ENCODE measurements at regions not wholly inside any gene's neighbourhood (a gene's known extent, or its start where the extent isn't known, plus 50 kb on each side); places are given as distances from the start of the nearest gene placed in this dataset.

DNA sequence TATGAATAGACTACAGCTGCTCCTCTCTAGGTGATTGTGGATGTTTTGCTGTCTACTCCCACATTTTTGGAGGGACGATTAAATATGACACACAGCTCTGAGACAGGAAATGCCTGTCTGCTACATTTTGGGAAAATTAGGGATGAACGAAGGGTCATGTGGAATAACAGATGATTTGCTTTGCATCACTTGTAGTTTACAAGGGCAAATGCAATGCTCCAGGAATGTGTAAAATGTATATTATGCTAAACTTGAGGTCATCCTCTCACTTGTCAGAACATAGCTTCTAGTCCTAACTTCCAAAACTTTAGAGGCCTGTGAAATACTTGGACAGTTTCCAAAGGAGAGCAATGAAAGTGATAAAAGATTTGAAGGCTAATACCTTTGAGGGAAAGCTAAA is 284.2 kb upstream of the DACH1 start:
- Histone ChIP-seq H3K36me3 (no peaks in the 10 kb centered on the region), H3K4me1 (ENCODE audit: control insufficient read depth in 1 of 2, low read depth in 2 of 2) (no peaks in the 10 kb centered on the region), H3K27me3 (replicated peaks; ENCODE audit: insufficient read depth) (no peaks in the 10 kb centered on the region), H3K4me3 (no peak overlapping the region), H3K27ac (no peak overlapping the region), H3K9me3 (no peaks in the 10 kb centered on the region)
- no peak for ATAC-seq (ENCODE audit: insufficient number of reproducible peaks, low FRiP score, low read depth)
- TF ChIP-seq, protein P1, sequence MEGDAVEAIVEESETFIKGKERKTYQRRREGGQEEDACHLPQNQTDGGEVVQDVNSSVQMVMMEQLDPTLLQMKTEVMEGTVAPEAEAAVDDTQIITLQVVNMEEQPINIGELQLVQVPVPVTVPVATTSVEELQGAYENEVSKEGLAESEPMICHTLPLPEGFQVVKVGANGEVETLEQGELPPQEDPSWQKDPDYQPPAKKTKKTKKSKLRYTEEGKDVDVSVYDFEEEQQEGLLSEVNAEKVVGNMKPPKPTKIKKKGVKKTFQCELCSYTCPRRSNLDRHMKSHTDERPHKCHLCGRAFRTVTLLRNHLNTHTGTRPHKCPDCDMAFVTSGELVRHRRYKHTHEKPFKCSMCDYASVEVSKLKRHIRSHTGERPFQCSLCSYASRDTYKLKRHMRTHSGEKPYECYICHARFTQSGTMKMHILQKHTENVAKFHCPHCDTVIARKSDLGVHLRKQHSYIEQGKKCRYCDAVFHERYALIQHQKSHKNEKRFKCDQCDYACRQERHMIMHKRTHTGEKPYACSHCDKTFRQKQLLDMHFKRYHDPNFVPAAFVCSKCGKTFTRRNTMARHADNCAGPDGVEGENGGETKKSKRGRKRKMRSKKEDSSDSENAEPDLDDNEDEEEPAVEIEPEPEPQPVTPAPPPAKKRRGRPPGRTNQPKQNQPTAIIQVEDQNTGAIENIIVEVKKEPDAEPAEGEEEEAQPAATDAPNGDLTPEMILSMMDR (IDR thresholded peaks at IDR 0.05): no peak
- no peak for DNase-seq (ENCODE audit: low spot score)

DNA sequence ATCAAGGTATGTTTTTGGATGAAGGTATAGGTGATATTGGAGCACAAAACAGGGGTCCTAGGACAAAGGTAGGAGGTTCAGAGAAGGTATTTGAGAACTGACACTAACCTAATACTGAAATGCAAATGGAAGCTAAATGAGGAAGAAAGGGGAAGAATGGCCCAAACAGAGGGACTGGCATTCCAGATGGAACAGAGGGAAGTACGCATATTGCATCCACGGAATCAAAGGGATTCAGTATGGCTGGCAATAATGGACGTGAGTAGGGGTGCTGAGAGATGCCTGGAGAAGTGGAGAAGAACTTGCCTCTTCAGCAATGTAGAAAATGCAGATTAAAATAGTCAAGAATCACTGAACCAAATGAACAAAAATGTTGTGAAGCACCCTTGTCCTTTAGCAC is 283.5 kb upstream of the DACH1 start:
- no peak for DNase-seq (ENCODE audit: low spot score)

DNA sequence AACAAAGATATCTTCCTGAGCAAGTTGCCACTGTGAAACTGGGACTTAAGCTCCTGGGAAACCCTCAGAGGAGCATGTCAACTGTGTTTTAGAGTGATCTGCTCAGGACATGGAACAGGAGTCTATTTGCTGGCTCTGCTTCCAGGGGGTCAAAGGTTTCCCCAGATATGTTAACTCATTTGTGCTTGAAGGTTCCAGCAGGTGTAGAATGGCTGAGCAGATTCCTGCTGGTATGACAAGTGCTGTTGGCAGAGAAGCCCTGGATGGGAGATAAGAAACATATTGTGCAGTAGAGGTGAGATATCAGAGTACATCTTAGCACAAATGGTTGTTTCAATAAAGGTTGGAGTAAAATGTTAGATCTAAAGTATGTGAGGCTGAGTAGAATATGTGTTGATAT is 282.7 kb upstream of the DACH1 start:
- H3K4me1 ChIP-seq (ENCODE audit: control insufficient read depth in 1 of 2, low read depth in 2 of 2): no peaks in the 10 kb centered on the region
- DNase-seq (ENCODE audit: low spot score) (no peak), ATAC-seq (ENCODE audit: insufficient number of reproducible peaks, low FRiP score, low read depth) (no peak)
- H3K4me3 ChIP-seq: no peak overlapping the region
- no peaks in the 10 kb centered on the region for H3K27me3 ChIP-seq (replicated peaks; ENCODE audit: insufficient read depth)
- H3K27ac ChIP-seq: no peak overlapping the region
- no peaks in the 10 kb centered on the region for H3K36me3 ChIP-seq
- H3K9me3 ChIP-seq: no peaks in the 10 kb centered on the region
- TF ChIP-seq, protein P1 (IDR thresholded peaks at IDR 0.05): no peak

More for the DNA sequence above, 283.5 kb upstream of the DACH1 start:
- Histone ChIP-seq H3K4me1 (ENCODE audit: control insufficient read depth in 1 of 2, low read depth in 2 of 2) (no peaks in the 10 kb centered on the region), H3K36me3 (no peaks in the 10 kb centered on the region), H3K9me3 (no peaks in the 10 kb centered on the region), H3K4me3 (no peak overlapping the region), H3K27ac (no peak overlapping the region), H3K27me3 (replicated peaks; ENCODE audit: insufficient read depth) (no peaks in the 10 kb centered on the region)
- ATAC-seq (ENCODE audit: insufficient number of reproducible peaks, low FRiP score, low read depth): no peak
- TF ChIP-seq, protein P1 (IDR thresholded peaks at IDR 0.05): no peak

DNA sequence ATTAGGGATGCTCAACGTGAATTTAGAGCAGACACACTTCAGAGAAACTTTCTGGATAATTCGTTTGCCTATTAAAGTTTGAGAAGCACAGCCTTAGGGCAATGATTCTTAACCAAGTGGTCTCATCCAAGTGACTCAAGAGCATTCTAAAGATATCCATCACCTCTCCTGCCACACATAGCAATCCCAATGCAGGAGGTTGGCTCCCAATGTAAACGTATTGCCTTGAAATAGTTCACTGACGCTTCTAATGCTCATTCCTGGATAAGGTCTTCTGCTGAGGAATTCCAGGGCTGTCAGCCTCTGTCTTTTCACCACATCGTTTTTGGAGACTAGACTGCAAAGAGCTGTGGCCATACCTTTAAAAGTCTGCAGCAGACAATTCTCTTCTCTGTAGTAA is 279.8 kb upstream of the DACH1 start:
- no peaks in the 10 kb centered on the region for H3K4me1 ChIP-seq (ENCODE audit: control insufficient read depth in 1 of 2, low read depth in 2 of 2)
- H3K27me3 ChIP-seq (replicated peaks; ENCODE audit: insufficient read depth): no peaks in the 10 kb centered on the region
- TF ChIP-seq, protein P1 (IDR thresholded peaks at IDR 0.05): no peak
- ATAC-seq (ENCODE audit: insufficient number of reproducible peaks, low FRiP score, low read depth): no peak
- H3K9me3 ChIP-seq: no peaks in the 10 kb centered on the region
- DNase-seq (ENCODE audit: low spot score): no peak
- H3K4me3 ChIP-seq: no peak overlapping the region
- no peak overlapping the region for H3K27ac ChIP-seq
- H3K36me3 ChIP-seq: no peaks in the 10 kb centered on the region

DNA sequence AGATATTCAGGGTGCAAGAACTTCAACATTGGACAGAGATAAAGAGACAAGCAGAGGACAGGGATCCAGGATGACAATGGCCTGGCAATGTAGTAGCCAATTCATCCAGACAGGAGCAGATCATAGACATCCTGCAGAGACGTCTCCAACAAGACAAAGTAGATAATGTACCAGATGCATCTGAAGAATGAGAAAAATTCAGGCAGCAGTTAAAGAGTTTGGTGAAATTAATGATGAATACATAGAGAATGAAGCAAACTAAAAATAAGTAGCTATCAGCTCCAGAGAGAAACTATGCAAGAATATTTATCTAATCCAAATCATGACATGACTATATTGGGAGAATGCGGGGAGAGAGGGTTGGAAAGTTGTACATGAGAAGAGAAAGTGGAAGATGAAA is 278.4 kb upstream of the DACH1 start:
- DNase-seq (ENCODE audit: low spot score) (no peak), ATAC-seq (ENCODE audit: insufficient number of reproducible peaks, low FRiP score, low read depth) (no peak)
- no peak overlapping the region for H3K27ac ChIP-seq
- TF ChIP-seq, protein P1 (IDR thresholded peaks at IDR 0.05): no peak
- H3K36me3 ChIP-seq: no peaks in the 10 kb centered on the region
- no peaks in the 10 kb centered on the region for H3K27me3 ChIP-seq (replicated peaks; ENCODE audit: insufficient read depth)
- H3K4me3 ChIP-seq: no peak overlapping the region
- H3K4me1 ChIP-seq (ENCODE audit: control insufficient read depth in 1 of 2, low read depth in 2 of 2): no peaks in the 10 kb centered on the region
- H3K9me3 ChIP-seq: no peaks in the 10 kb centered on the region
